ENCODE measurements at regions not wholly inside any gene's neighbourhood (a gene's known extent, or its start where the extent isn't known, plus 50 kb on each side); places are given as distances from the start of the nearest gene placed in this dataset.

GRCh38 chr3:3258281-3258680, 78.8 kb upstream of the CRBN start:
- TF ChIP-seq CTCF (IDR thresholded peaks at IDR 0.05) (no peak), POLR2AphosphoS5 (IDR thresholded peaks at IDR 0.05) (no peak), POLR2A (IDR thresholded peaks at IDR 0.05) (no peak)
